ENCODE measurements at regions not wholly inside any gene's neighbourhood (a gene's known extent, or its start where the extent isn't known, plus 50 kb on each side); places are given as distances from the start of the nearest gene placed in this dataset.

- DNase-seq (ENCODE audit: extremely low read depth, low read depth): no peak
- no peak overlapping the region for H3K4me3 ChIP-seq (replicated peaks; ENCODE audit: low read depth, low read length)
- TF ChIP-seq CTCF (IDR thresholded peaks at IDR 0.05; ENCODE audit: low read depth, low read length, missing control alignments): no peak
Observed at GRCh38 chr22:48793949-48794348, 1033.7 kb downstream of the BRD1 start.

DNA sequence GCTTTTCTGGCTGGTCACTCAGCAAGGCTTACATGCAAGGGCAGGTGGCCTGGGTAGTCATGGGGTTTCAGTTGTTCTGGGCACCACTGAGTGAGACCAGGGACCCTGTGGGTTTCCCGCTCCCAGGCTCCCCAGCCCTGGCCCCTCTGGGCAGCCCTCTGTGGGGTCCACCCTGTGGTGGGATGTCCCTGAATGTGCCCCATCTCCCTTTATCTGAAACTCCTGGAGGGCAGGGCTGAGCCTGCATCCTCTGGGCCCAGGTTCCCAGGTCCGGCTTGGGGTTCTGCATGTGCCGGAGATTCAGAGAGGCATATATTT is 1041.0 kb downstream of the BRD1 start:
- H3K4me3 ChIP-seq (replicated peaks; ENCODE audit: low read depth, low read length): no peak overlapping the region
- TF ChIP-seq CTCF (IDR thresholded peaks at IDR 0.05; ENCODE audit: low read depth, low read length, missing control alignments): no peak
- DNase-seq (ENCODE audit: extremely low read depth, low read depth): no peak

GRCh38 chr22:48785792-48786678 is 1041.6 kb downstream of the BRD1 start:
- no peak overlapping the region for H3K4me3 ChIP-seq (replicated peaks; ENCODE audit: low read depth, low read length)
- no peak for TF ChIP-seq CTCF (IDR thresholded peaks at IDR 0.05; ENCODE audit: low read depth, low read length, missing control alignments)
- no peak for DNase-seq (ENCODE audit: extremely low read depth, low read depth)

DNA sequence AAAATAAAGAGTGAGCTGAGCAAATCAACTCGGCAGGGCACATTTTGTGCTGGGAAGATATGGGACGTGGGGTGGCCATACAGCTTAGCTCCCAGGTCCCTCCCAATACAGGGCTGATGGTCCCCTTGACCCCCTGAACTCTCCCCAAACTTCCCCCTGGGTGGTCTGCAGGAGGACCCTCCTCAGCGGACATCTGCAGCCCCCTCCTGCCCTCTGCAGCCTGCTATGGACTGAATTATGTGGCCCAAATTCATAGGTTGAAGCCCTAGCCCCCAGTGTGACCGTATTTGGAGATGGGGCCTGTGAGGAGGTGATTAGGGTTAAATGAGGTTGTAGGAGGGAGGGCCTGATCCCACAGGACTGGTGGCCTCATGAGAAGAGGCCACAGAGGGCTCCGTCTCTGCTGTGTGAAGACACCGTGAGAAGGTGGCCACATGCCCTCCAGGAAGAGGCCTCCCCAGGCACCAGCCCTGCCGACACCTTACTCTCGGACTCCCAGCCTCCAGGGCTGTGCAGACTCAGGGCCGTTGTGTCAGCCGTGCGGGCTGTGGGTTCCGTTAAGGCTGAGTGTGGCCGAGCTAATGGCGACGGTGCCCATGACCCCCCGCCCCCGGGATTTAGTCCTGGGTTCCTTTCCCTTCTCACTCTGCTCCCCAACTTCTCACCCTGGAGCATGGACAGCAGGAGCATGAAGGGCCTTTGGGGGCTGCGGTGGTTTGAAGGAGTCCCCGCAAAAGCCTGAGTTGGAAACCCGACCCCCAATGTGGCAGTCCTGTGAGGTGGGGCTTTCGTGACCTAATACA is 1042.8 kb downstream of the BRD1 start:
- DNase-seq (ENCODE audit: extremely low read depth, low read depth): no peak
- no peak for TF ChIP-seq CTCF (IDR thresholded peaks at IDR 0.05; ENCODE audit: low read depth, low read length, missing control alignments)
- no peak overlapping the region for H3K4me3 ChIP-seq (replicated peaks; ENCODE audit: low read depth, low read length)

DNA sequence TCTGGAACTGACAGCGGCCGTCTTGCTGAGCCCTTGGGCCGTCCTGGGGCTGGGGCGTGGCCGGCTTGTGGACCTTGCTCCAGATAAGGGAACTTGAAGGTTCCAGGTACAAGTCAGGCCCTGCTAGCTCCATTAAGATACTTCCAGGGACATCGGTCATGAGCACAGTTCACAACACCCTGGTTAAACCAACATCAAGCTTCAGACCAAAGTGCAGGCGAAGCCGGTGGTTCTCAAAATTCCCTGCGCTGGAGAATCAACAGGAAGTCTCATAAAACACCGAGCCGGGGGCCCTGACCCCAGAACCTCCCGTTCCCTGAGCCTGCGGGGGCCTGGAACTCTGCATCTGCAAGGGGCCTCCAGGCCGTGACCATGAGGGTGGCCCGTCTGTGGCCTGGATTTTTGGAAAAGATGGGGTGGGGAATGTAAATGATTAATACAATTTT is 1043.8 kb downstream of the BRD1 start:
- no peak for TF ChIP-seq CTCF (IDR thresholded peaks at IDR 0.05; ENCODE audit: low read depth, low read length, missing control alignments)
- no peak for DNase-seq (ENCODE audit: extremely low read depth, low read depth)
- no peak overlapping the region for H3K4me3 ChIP-seq (replicated peaks; ENCODE audit: low read depth, low read length)

DNA sequence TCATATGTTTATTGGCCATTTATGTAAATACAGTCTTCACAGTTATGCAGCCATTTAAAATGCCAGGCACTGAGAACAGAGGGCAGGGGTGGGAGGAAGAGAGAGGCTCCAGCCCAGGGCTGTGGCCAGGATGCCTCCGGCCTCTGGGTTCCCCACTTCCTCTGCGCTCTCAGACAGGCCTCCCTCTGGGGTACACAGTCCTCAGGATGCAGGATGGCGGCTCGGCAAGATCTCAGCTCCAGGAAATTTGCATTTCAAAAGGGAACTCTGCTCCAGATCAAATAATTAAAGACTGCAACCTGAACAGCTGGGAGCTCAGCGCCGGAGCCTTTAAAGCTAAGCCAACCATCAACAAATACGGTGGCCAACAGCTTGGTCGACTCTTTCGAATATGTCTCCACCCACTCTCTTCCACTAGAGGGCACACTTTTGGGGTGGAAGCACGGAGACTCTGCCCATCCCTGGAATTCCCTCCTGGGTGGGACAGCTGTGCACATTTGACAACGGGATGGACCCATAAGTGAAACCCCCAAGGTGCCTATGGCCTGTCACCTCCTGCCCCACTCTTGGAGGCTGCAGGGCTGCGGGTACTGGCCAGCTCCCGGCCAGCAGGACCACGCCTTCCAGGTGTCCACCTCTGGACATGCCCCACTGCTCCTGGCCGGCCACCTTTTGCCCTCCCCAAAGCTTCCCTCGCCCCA is 1044.7 kb downstream of the BRD1 start:
- no peak overlapping the region for H3K4me3 ChIP-seq (replicated peaks; ENCODE audit: low read depth, low read length)
- DNase-seq (ENCODE audit: extremely low read depth, low read depth): no peak
- no peak for TF ChIP-seq CTCF (IDR thresholded peaks at IDR 0.05; ENCODE audit: low read depth, low read length, missing control alignments)
